NB4 (cell line): ENCODE measurements at regions not wholly inside any gene's neighbourhood (a gene's known extent, or its start where the extent isn't known, plus 50 kb on each side); places are given as distances from the start of the nearest gene placed in this dataset.

ENCODE experiments used
- POLR2A ChIP-seq: IDR thresholded peaks from 2 replicates; pipeline ENCODE4 v1.6.1; 2011; ENCODE audit warnings: mild to moderate bottlenecking; ENCODE audit not compliant: insufficient read length; ENCODE audit errors: extremely low read depth
- TF ChIP-seq, protein P1 (sequence below): IDR thresholded peaks from one replicate; pipeline ENCODE4 v1.5.1; 2012; ENCODE audit warnings: low read depth, low read length
- TF ChIP-seq, protein P2 (sequence below): IDR thresholded peaks from 2 replicates; pipeline ENCODE4 v1.6.1; 2011; ENCODE audit warnings: low read depth, low read length

DNA sequence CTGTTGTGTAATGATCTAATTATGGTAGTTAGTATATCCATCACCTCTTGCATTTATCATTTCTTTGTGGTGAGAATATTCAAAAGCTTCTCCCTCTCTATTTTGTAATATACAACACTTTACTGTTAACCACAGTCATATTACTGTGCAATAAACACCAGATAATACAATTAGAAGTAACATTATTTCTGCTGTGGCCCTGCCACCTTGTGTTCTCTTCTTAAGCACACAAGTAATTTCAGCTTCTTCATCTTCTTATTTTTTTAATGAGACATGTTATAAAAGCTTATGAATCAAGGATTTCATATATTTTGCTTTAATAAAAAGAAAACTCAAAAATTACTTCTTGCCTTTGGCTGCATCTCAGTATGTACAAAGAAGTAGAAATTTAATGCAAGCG lies 675.2 kb upstream of the INTU start:
- TF ChIP-seq, protein P1, sequence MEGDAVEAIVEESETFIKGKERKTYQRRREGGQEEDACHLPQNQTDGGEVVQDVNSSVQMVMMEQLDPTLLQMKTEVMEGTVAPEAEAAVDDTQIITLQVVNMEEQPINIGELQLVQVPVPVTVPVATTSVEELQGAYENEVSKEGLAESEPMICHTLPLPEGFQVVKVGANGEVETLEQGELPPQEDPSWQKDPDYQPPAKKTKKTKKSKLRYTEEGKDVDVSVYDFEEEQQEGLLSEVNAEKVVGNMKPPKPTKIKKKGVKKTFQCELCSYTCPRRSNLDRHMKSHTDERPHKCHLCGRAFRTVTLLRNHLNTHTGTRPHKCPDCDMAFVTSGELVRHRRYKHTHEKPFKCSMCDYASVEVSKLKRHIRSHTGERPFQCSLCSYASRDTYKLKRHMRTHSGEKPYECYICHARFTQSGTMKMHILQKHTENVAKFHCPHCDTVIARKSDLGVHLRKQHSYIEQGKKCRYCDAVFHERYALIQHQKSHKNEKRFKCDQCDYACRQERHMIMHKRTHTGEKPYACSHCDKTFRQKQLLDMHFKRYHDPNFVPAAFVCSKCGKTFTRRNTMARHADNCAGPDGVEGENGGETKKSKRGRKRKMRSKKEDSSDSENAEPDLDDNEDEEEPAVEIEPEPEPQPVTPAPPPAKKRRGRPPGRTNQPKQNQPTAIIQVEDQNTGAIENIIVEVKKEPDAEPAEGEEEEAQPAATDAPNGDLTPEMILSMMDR = no peak
- no peak for TF ChIP-seq POLR2A
- TF ChIP-seq, protein P2, sequence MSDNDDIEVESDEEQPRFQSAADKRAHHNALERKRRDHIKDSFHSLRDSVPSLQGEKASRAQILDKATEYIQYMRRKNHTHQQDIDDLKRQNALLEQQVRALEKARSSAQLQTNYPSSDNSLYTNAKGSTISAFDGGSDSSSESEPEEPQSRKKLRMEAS = no peak
